WTC11 (cell line): ENCODE measurements at regions not wholly inside any gene's neighbourhood (a gene's known extent, or its start where the extent isn't known, plus 50 kb on each side); places are given as distances from the start of the nearest gene placed in this dataset.

ENCODE experiments used
- ATF1 ChIP-seq: sonication (generic); formaldehyde crosslinking; IDR thresholded peaks from 2 replicates; pipeline ENCODE4 v1.8.1; 2023; ENCODE audit warnings: mild to moderate bottlenecking, moderate library complexity, missing genetic modification reagents
- CREB1 ChIP-seq: sonication (generic); formaldehyde crosslinking; IDR thresholded peaks from 2 replicates; pipeline ENCODE4 v1.8.0; 2023; ENCODE audit warnings: mild to moderate bottlenecking, missing genetic modification reagents
- EMX1 ChIP-seq: fragments of 250-450 bp; sonication (Bioruptor Pico); IDR thresholded peaks from 2 replicates; pipeline ENCODE4 v1.8.0; 2021; ENCODE audit warnings: mild to moderate bottlenecking
- FOXJ3 ChIP-seq: sonication (generic); formaldehyde crosslinking; IDR thresholded peaks from 2 replicates; pipeline ENCODE4 v1.9.0; 2021; ENCODE audit warnings: missing genetic modification reagents, mild to moderate bottlenecking, borderline replicate concordance
- JUN ChIP-seq: sonication (generic); formaldehyde crosslinking; IDR thresholded peaks from 2 replicates; pipeline ENCODE4 v1.8.0; 2023; ENCODE audit warnings: mild to moderate bottlenecking, missing genetic modification reagents
- PRDM15 ChIP-seq: sonication (generic); formaldehyde crosslinking; IDR thresholded peaks from 2 replicates; pipeline ENCODE4 v1.8.0; 2022; ENCODE audit warnings: missing genetic modification reagents
- PREB ChIP-seq: sonication (generic); formaldehyde crosslinking; IDR thresholded peaks from 2 replicates; pipeline ENCODE4 v1.8.1; 2022; ENCODE audit warnings: mild to moderate bottlenecking, missing genetic modification reagents, moderate library complexity, borderline replicate concordance
- STAT6 ChIP-seq: sonication (generic); formaldehyde crosslinking; conservative IDR thresholded peaks from 2 replicates; pipeline ENCODE4 v1.8.1; 2023; ENCODE audit warnings: mild to moderate bottlenecking, low read depth, missing genetic modification reagents, moderate library complexity
- USF2 ChIP-seq: sonication (generic); formaldehyde crosslinking; IDR thresholded peaks from 2 replicates; pipeline ENCODE4 v1.8.1; 2023; ENCODE audit warnings: mild to moderate bottlenecking, missing genetic modification reagents, moderate library complexity
- ZNF121 ChIP-seq: sonication (generic); formaldehyde crosslinking; IDR thresholded peaks from 2 replicates; pipeline ENCODE4 v1.8.0; 2023; ENCODE audit warnings: missing genetic modification reagents
- ZNF317 ChIP-seq: sonication (generic); formaldehyde crosslinking; IDR thresholded peaks from 2 replicates; pipeline ENCODE4 v1.8.1; 2023; ENCODE audit warnings: low read depth, mild to moderate bottlenecking, moderate library complexity, missing genetic modification reagents, borderline replicate concordance
- ZNF416 ChIP-seq: fragments of 250-450 bp; sonication (Bioruptor Pico); IDR thresholded peaks from 2 replicates; pipeline ENCODE4 v1.9.0; 2021; ENCODE audit warnings: mild to moderate bottlenecking, inconsistent platforms
- ZNF512 ChIP-seq: sonication (generic); formaldehyde crosslinking; IDR thresholded peaks from 2 replicates; pipeline ENCODE4 v1.8.1; 2022; ENCODE audit warnings: missing genetic modification reagents, borderline replicate concordance
- TF ChIP-seq, protein P1 (sequence below): fragments of 250-450 bp; sonication (Bioruptor Pico); conservative IDR thresholded peaks from 2 replicates; pipeline ENCODE4 v1.9.0; 2021; ENCODE audit warnings: mild to moderate bottlenecking
- TF ChIP-seq, protein P2 (sequence below): fragments of 250-450 bp; sonication (Bioruptor Pico); IDR thresholded peaks from 2 replicates; pipeline ENCODE4 v1.8.0; 2021; ENCODE audit warnings: mild to moderate bottlenecking

GRCh38 chr13:112000888-112001287 is 66.1 kb upstream of the SOX1 start (continued):
- TF ChIP-seq ZNF121 (CRISPR knock-in tag), result no peak
- no peak for TF ChIP-seq STAT6
- TF ChIP-seq, protein P1, sequence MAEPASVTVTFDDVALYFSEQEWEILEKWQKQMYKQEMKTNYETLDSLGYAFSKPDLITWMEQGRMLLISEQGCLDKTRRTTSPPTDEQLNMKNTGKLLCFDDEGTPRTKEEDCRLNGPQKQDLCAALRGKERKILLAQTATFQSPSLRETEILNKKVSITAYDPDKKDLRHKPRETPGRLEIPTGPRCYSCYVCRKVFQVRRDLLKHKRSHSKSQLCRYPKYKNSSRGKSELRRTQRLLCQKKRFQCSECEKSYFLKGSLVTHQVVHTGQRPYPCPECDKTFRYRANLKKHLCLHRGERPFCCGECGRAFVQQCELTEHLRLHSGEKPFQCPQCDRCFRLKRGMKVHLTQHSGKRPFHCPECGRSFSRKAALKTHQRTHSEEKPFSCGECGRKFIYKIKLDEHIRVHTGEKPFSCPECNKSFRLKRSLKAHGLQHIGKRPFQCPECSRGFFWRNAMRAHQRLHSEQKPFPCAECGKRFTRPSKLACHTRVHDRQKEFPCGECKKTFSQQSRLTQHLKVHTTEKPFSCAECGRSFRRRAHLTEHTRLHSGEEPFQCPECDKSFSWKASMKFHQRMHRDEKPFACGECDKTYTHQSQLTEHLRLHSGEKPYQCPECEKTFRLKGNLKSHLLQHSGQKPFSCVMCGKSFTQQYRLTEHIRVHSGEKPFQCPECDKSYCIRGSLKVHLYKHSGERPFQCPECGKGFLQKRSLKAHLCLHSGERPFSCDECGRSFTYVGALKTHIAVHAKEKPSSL (CRISPR knock-in tag), result no peak
- no peak for TF ChIP-seq ZNF317 (CRISPR knock-in tag)
- TF ChIP-seq JUN (CRISPR knock-in tag), result no peak
- no peak for TF ChIP-seq EMX1
- no peak for TF ChIP-seq USF2 (CRISPR knock-in tag)
- TF ChIP-seq, protein P2, sequence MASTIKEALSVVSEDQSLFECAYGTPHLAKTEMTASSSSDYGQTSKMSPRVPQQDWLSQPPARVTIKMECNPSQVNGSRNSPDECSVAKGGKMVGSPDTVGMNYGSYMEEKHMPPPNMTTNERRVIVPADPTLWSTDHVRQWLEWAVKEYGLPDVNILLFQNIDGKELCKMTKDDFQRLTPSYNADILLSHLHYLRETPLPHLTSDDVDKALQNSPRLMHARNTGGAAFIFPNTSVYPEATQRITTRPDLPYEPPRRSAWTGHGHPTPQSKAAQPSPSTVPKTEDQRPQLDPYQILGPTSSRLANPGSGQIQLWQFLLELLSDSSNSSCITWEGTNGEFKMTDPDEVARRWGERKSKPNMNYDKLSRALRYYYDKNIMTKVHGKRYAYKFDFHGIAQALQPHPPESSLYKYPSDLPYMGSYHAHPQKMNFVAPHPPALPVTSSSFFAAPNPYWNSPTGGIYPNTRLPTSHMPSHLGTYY (CRISPR knock-in tag), result no peak
- no peak for TF ChIP-seq FOXJ3 (CRISPR knock-in tag)
- no peak for TF ChIP-seq ZNF416 (CRISPR knock-in tag)
- TF ChIP-seq PRDM15 (CRISPR knock-in tag), result no peak
- no peak for TF ChIP-seq ATF1 (CRISPR knock-in tag)
- TF ChIP-seq CREB1 (CRISPR knock-in tag), result no peak
- no peak for TF ChIP-seq ZNF512 (CRISPR knock-in tag)
- TF ChIP-seq PREB (CRISPR knock-in tag), result no peak
